ENCODE measurements at regions not wholly inside any gene's neighbourhood (a gene's known extent, or its start where the extent isn't known, plus 50 kb on each side); places are given as distances from the start of the nearest gene placed in this dataset.
A peak's percentile ranks its signal among the peaks of the same experiment; 100 is the strongest.
"Not testable (repeated sequence)": the region's sequence is repeated elsewhere in the genome, so short reads cannot be mapped to it uniquely, and the experiment has no call there.

GRCh38 chr6:85751374-85752055, 108.8 kb upstream of the SYNCRIP start:
- DNase-seq (ENCODE audit: low spot score) = peak; percentile 13

- not testable (repeated sequence) for DNase-seq (ENCODE audit: low spot score)
Observed at GRCh38 chr6:85750146-85750545, 107.5 kb upstream of the SYNCRIP start.

- DNase-seq (ENCODE audit: low spot score) = no peak
Observed at GRCh38 chr6:85749236-85749635, 106.5 kb upstream of the SYNCRIP start.

GRCh38 chr6:85747666-85748065, 105.0 kb upstream of the SYNCRIP start:
- peak; percentile 5 for DNase-seq (ENCODE audit: low spot score)

GRCh38 chr6:85747093-85747492, 104.4 kb upstream of the SYNCRIP start:
- no peak for DNase-seq (ENCODE audit: low spot score)

GRCh38 chr6:85744433-85744970, 101.8 kb upstream of the SYNCRIP start:
- no peak for DNase-seq (ENCODE audit: low spot score)

- DNase-seq (ENCODE audit: low spot score) = no peak
Observed at GRCh38 chr6:85726206-85726605, 83.5 kb upstream of the SYNCRIP start.

GRCh38 chr6:85715797-85716196, 73.1 kb upstream of the SYNCRIP start:
- no peak for DNase-seq (ENCODE audit: low spot score)

- DNase-seq (ENCODE audit: low spot score) = no peak
Observed at GRCh38 chr6:85714893-85715530, 72.3 kb upstream of the SYNCRIP start.

GRCh38 chr6:85712346-85712745, 69.7 kb upstream of the SYNCRIP start:
- DNase-seq (ENCODE audit: low spot score) = no peak

GRCh38 chr6:85707515-85708145, 64.9 kb upstream of the SYNCRIP start:
- not testable (repeated sequence) for DNase-seq (ENCODE audit: low spot score)

GRCh38 chr6:85706272-85706671, 63.6 kb upstream of the SYNCRIP start:
- no peak for DNase-seq (ENCODE audit: low spot score)

GRCh38 chr6:85705220-85705619, 62.5 kb upstream of the SYNCRIP start:
- DNase-seq (ENCODE audit: low spot score) = no peak

GRCh38 chr6:85703406-85703805, 60.7 kb upstream of the SYNCRIP start:
- DNase-seq (ENCODE audit: low spot score) = no peak

Data from umbilical cord (tissue), 1 donor.